AG10803 (cell line): ENCODE measurements at regions not wholly inside any gene's neighbourhood (a gene's known extent, or its start where the extent isn't known, plus 50 kb on each side); places are given as distances from the start of the nearest gene placed in this dataset.

Experiments
- DNase-seq: peaks from one replicate; pipeline ENCODE4 v3.0.0; 2010; ENCODE audit warnings: low read depth
- H3K4me3 ChIP-seq: 2 replicates; pipeline ENCODE4 v1.5.1; 2011; ENCODE audit warnings: mild to moderate bottlenecking, low read length, control low read depth
- CTCF ChIP-seq: conservative IDR thresholded peaks from 2 replicates; pipeline ENCODE4 v1.5.1; 2011; ENCODE audit warnings: mild to moderate bottlenecking, low read length, control low read depth, inconsistent platforms

DNA sequence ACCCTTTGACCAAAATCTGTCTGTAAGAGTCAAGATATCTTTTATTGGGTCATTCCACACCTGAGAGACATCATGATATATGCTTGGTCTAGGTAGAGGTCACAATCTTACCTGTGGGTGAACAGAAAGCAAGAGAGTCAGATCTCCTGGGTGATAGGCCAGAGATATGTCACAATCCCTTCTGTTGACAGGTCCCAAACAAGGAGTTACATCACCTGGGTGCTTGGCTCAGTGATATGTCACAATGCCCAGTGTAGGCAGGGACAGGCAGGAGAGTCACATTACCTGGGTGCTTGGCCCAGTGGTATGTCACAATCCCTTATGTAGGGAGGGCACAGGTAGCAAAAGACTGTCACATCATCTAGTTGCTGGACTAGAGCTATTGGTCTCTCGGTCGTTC, 1991.2 kb downstream of the TP53TG3F start:
- TF ChIP-seq CTCF: no peak
- H3K4me3 ChIP-seq: no peak overlapping the region
- no peak for DNase-seq

DNA sequence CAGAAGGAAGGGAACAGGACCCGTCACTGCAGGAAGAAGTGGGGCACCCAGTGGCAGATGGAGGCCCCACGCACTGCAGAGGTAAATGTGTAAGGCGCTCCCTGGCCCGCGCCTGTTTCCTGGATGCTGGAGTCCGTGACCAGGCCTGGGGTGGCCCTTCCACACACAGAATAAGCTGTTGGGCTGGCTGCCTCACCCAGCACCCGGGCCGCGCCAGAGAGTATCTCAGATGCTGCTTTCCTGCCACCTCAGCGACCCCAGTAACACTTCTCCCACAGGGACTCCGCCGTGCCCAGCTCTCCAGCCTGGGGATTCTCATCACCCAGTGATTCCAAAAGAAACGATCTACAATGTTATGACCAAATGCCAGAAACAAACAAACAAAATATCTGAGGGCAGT, 1993.1 kb downstream of the TP53TG3F start:
- no peak for DNase-seq
- TF ChIP-seq CTCF: no peak
- H3K4me3 ChIP-seq: no peak overlapping the region

DNA sequence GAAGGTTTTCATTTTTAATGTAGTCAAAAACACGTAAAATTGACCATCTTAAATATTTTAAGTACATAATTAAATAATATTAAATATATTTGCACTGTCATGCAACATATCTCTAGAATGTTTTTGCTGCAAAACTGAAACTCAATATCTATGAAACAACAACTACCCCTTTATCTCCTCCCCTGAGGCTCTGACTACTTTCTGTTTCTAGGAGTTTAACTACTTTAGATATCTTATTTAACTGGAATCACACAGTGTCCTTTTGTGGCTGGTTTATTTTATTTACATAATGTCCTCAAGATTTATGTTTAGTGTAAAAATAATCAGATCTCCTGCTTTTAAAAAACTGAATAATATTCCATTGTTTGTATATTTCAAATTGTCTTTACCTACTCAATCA, 2003.9 kb downstream of the TP53TG3F start:
- H3K4me3 ChIP-seq: no peak overlapping the region
- no peak for DNase-seq
- no peak for TF ChIP-seq CTCF

DNA sequence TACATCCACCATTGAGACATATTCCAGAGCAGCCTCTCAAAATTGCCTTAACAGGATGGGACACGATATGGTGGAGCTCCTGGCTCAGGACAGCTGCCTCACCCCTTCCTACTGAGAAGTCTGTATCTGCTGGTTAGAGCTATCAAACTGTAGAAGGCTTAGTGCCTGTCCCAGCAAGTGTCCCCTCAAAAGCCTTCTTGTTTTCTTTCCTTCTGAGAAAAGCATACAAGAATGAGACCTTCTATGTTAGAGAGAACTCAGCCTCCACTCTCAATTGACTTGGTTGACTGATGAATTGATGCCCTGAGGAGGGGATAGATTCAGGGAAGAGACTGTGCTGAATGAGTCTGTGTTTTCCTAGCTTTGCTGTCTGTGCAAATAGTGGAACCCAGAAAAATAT, 2020.9 kb downstream of the TP53TG3F start:
- no peak for DNase-seq
- no peak for TF ChIP-seq CTCF
- no peak overlapping the region for H3K4me3 ChIP-seq

- TF ChIP-seq CTCF: no peak
- H3K4me3 ChIP-seq: no peak overlapping the region
- no peak for DNase-seq
Observed at GRCh38 chr16:35480988-35481387, 2021.6 kb downstream of the TP53TG3F start.

DNA sequence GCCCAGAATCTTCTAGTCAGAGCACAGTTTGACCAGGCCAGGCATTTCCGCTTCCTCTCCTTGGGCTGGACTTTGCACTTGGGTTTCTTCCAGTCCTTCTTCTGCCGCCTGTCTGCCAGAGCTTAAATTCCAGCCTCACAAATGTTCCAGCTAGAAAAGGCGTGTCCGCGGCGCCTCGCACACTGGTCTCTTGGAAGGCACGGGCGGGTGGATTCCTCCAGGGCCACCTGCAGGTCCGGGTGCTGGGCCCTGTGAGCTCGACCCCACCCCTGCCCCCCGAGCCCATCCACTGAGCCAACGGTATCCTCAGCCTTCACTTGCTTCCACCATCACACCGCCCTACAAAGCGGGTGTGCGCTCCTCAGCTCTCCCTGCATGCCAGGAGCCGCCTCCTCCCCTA, 2026.5 kb downstream of the TP53TG3F start:
- H3K4me3 ChIP-seq: no peak overlapping the region
- DNase-seq: no peak
- TF ChIP-seq CTCF: no peak

GRCh38 chr16:35492225-35492624, 2032.8 kb downstream of the TP53TG3F start:
- TF ChIP-seq CTCF: no peak
- no peak for DNase-seq

More at GRCh38 chr16:35492225-35492624, 2032.8 kb downstream of the TP53TG3F start:
- H3K4me3 ChIP-seq: no peak overlapping the region
